DMS153 treated with DMSO at 0.1 percent for 48 hours (cell line): ENCODE measurements at regions not wholly inside any gene's neighbourhood (a gene's known extent, or its start where the extent isn't known, plus 50 kb on each side); places are given as distances from the start of the nearest gene placed in this dataset.
"Not testable (repeated sequence)": the region's sequence is repeated elsewhere in the genome, so short reads cannot be mapped to it uniquely, and the experiment has no call there.

Experiments
- DNase-seq: peaks from one replicate; lab custom pipeline; 2025; ENCODE audit not compliant: unreplicated experiment; lab: John Stamatoyannopoulos, UW

GRCh38 chr10:30172091-30172490 is 112.7 kb upstream of the JCAD start:
- DNase-seq: no peak

- no peak for DNase-seq
These were observed 112.2 kb upstream of the JCAD start for GRCh38 chr10:30171601-30172000.

GRCh38 chr10:30170814-30171213 is 111.4 kb upstream of the JCAD start:
- DNase-seq: no peak

GRCh38 chr10:30170146-30170545 is 110.8 kb upstream of the JCAD start:
- no peak for DNase-seq

GRCh38 chr10:30169342-30169741 is 110.0 kb upstream of the JCAD start:
- no peak for DNase-seq

- DNase-seq: no peak
These were observed 107.5 kb upstream of the JCAD start for GRCh38 chr10:30166929-30167328.

GRCh38 chr10:30163410-30163809 is 104.0 kb upstream of the JCAD start:
- DNase-seq: not testable (repeated sequence)

- not testable (repeated sequence) for DNase-seq
These were observed 103.4 kb upstream of the JCAD start for GRCh38 chr10:30162796-30163195.

GRCh38 chr10:30160271-30160982 is 101.0 kb upstream of the JCAD start:
- no peak for DNase-seq

GRCh38 chr10:30159614-30160013 is 100.2 kb upstream of the JCAD start:
- not testable (repeated sequence) for DNase-seq

GRCh38 chr10:30158325-30158960 is 99.1 kb upstream of the JCAD start:
- DNase-seq: no peak

- DNase-seq: no peak
These were observed 96.0 kb upstream of the JCAD start for GRCh38 chr10:30155401-30155800.

GRCh38 chr10:30154561-30154960 is 95.2 kb upstream of the JCAD start:
- no peak for DNase-seq

GRCh38 chr10:30154126-30154525 is 94.7 kb upstream of the JCAD start:
- no peak for DNase-seq

GRCh38 chr10:30151581-30152389 is 92.4 kb upstream of the JCAD start:
- no peak for DNase-seq

- DNase-seq: no peak
These were observed 82.0 kb upstream of the JCAD start for GRCh38 chr10:30141423-30141822.

GRCh38 chr10:30134171-30134945 is 75.0 kb upstream of the JCAD start:
- DNase-seq: no peak

GRCh38 chr10:30133198-30133597 is 73.8 kb upstream of the JCAD start:
- DNase-seq: no peak

GRCh38 chr10:30131369-30131768 is 72.0 kb upstream of the JCAD start:
- DNase-seq: not testable (repeated sequence)

GRCh38 chr10:30129326-30129725 is 69.9 kb upstream of the JCAD start:
- DNase-seq: not testable (repeated sequence)

- DNase-seq: no peak
These were observed 67.7 kb upstream of the JCAD start for GRCh38 chr10:30127120-30127541.
